NCI-H2227 treated with DMSO at 0.1 percent for 48 hours (cell line): ENCODE measurements at regions not wholly inside any gene's neighbourhood (a gene's known extent, or its start where the extent isn't known, plus 50 kb on each side); places are given as distances from the start of the nearest gene placed in this dataset.

Experiments used
- DNase-seq: peaks from one replicate; lab custom pipeline; 2025; lab: John Stamatoyannopoulos, UW

- DNase-seq: no peak
Measured at GRCh38 chr14:22337521-22337920, 251.5 kb downstream of the DAD1 start.

GRCh38 chr14:22336031-22336430, 253.0 kb downstream of the DAD1 start:
- no peak for DNase-seq

GRCh38 chr14:22334627-22335026, 254.4 kb downstream of the DAD1 start:
- no peak for DNase-seq

GRCh38 chr14:22334275-22334577, 254.8 kb downstream of the DAD1 start:
- no peak for DNase-seq

GRCh38 chr14:22333422-22334274, 255.4 kb downstream of the DAD1 start:
- DNase-seq: peak; percentile 16

GRCh38 chr14:22332686-22333421, 256.2 kb downstream of the DAD1 start:
- peak; percentile 9 for DNase-seq

GRCh38 chr14:22329371-22329770, 259.7 kb downstream of the DAD1 start:
- DNase-seq: no peak

GRCh38 chr14:22325676-22326400, 263.2 kb downstream of the DAD1 start:
- DNase-seq: no peak

- DNase-seq: peak; percentile 20
Measured at GRCh38 chr14:22320362-22320750, 268.7 kb downstream of the DAD1 start.

- peak; percentile 37 for DNase-seq
Measured at GRCh38 chr14:22319526-22320361, 269.3 kb downstream of the DAD1 start.

- DNase-seq: no peak
Measured at GRCh38 chr14:22318951-22319350, 270.1 kb downstream of the DAD1 start.

- no peak for DNase-seq
Measured at GRCh38 chr14:22316473-22316872, 272.6 kb downstream of the DAD1 start.

- DNase-seq: no peak
Measured at GRCh38 chr14:22315336-22315735, 273.7 kb downstream of the DAD1 start.

GRCh38 chr14:22314183-22314820, 274.7 kb downstream of the DAD1 start:
- peak; percentile 44 for DNase-seq

GRCh38 chr14:22313172-22313801, 275.7 kb downstream of the DAD1 start:
- DNase-seq: no peak

- DNase-seq: no peak
Measured at GRCh38 chr14:22311636-22312035, 277.4 kb downstream of the DAD1 start.

GRCh38 chr14:22305607-22306006, 283.4 kb downstream of the DAD1 start:
- no peak for DNase-seq

- DNase-seq: no peak
Measured at GRCh38 chr14:22304326-22304725, 284.7 kb downstream of the DAD1 start.

- DNase-seq: peak; percentile 41
Measured at GRCh38 chr14:22303589-22304195, 285.3 kb downstream of the DAD1 start.

GRCh38 chr14:22300646-22301045, 288.4 kb downstream of the DAD1 start:
- DNase-seq: no peak
